ENCODE measurements at regions not wholly inside any gene's neighbourhood (a gene's known extent, or its start where the extent isn't known, plus 50 kb on each side); places are given as distances from the start of the nearest gene placed in this dataset.
A peak's percentile ranks its signal among the peaks of the same experiment; 100 is the strongest.

- Histone ChIP-seq H2AFZ (ENCODE audit: control insufficient read depth, low read length) (no peak overlapping the region), H3K27ac (ENCODE audit: control insufficient read depth, insufficient read depth, low read length) (no peak overlapping the region), H3K9me1 (ENCODE audit: control insufficient read depth, extremely low read depth, insufficient read depth, low read length) (no peaks in the 10 kb centered on the region), H4K20me1 (ENCODE audit: control insufficient read depth, extremely low read depth, insufficient read depth, low read length) (no peaks in the 10 kb centered on the region), H3K79me2 (ENCODE audit: control insufficient read depth, insufficient read depth, low read length) (no peaks in the 10 kb centered on the region), H3K4me3 (ENCODE audit: control insufficient read depth in 2 of 3, extremely low read depth in 1 of 3, insufficient read depth in 2 of 3, low read depth in 1 of 3, low read length in 3 of 3) (no peak overlapping the region), H3K27me3 (ENCODE audit: control insufficient read depth, extremely low read depth, insufficient read depth, low read length) (peaks cover 17% of the 10 kb centered on the region), H3K4me1 (ENCODE audit: control insufficient read depth, extremely low read depth, insufficient read depth, low read length) (no peaks in the 10 kb centered on the region), H3K36me3 (ENCODE audit: control insufficient read depth in 2 of 2, extremely low read depth in 1 of 2, insufficient read depth in 2 of 2, low read length in 2 of 2) (no peaks in the 10 kb centered on the region), H3K4me2 (ENCODE audit: control insufficient read depth, extremely low read depth, insufficient read depth, low read depth, low read length) (no peak overlapping the region), H3K9me3 (ENCODE audit: control insufficient read depth, low read depth, low read length) (no peaks in the 10 kb centered on the region), H3K9ac (ENCODE audit: control insufficient read depth, extremely low read depth, insufficient read depth, low read length) (no peak overlapping the region)
- dilution Hi-C loops (cut with MboI; ENCODE audit: extremely low pct_ligation_motif_present, low sequenced_read_pairs): no loop called here
- DNase-seq (ENCODE audit: low read depth, low spot score) (no peak), FAIRE-seq (no peak)
- TF ChIP-seq EZH2 (IDR thresholded peaks at IDR 0.05; ENCODE audit: low read length) (no peak), CTCF (optimal IDR thresholded peaks at IDR 0.05 in 1 of 3, IDR thresholded peaks at IDR 0.05 in 1 of 3, conservative IDR thresholded peaks at IDR 0.05 in 1 of 3; ENCODE audit: extremely low read depth in 1 of 3, insufficient read depth in 2 of 3, low read length in 3 of 3) (peak in 1 of 3 experiments; percentile 5)
Observed at GRCh38 chr7:66502230-66503035, 126.2 kb upstream of the KCTD7 start.

DNA sequence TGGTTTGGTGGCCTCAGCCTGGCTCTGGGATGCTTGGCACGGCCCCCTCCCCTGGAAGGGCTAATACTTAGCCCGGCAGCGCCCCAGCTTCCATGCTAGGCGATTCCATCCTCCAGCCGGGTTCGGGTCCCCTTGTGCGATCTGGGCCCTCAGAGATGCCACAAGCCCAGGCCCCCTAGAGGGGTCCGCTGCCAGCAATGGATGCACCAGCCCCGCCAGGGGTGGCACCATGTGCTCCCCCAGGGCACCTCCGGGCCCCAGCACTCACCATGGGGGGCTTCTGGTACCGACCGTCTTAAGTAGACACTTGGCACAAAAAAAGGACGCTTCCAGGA lies 125.7 kb upstream of the KCTD7 start:
- H3K27ac ChIP-seq (ENCODE audit: control insufficient read depth, insufficient read depth, low read length): no peak overlapping the region
- H3K27me3 ChIP-seq (ENCODE audit: control insufficient read depth, extremely low read depth, insufficient read depth, low read length): peaks cover 17% of the 10 kb centered on the region
- DNase-seq (ENCODE audit: low read depth, low spot score) (no peak), FAIRE-seq (no peak)
- H3K79me2 ChIP-seq (ENCODE audit: control insufficient read depth, insufficient read depth, low read length): no peaks in the 10 kb centered on the region
- dilution Hi-C loops (cut with MboI; ENCODE audit: extremely low pct_ligation_motif_present, low sequenced_read_pairs): no loop called here
- TF ChIP-seq CTCF (optimal IDR thresholded peaks at IDR 0.05 in 1 of 3, IDR thresholded peaks at IDR 0.05 in 1 of 3, conservative IDR thresholded peaks at IDR 0.05 in 1 of 3; ENCODE audit: extremely low read depth in 1 of 3, insufficient read depth in 2 of 3, low read length in 3 of 3): no peak
- TF ChIP-seq EZH2 (IDR thresholded peaks at IDR 0.05; ENCODE audit: low read length): no peak
- no peaks in the 10 kb centered on the region for H4K20me1 ChIP-seq (ENCODE audit: control insufficient read depth, extremely low read depth, insufficient read depth, low read length)
- no peak overlapping the region for H3K4me2 ChIP-seq (ENCODE audit: control insufficient read depth, extremely low read depth, insufficient read depth, low read depth, low read length)
- no peaks in the 10 kb centered on the region for H3K9me1 ChIP-seq (ENCODE audit: control insufficient read depth, extremely low read depth, insufficient read depth, low read length)
- no peaks in the 10 kb centered on the region for H3K9me3 ChIP-seq (ENCODE audit: control insufficient read depth, low read depth, low read length)
- no peaks in the 10 kb centered on the region for H3K36me3 ChIP-seq (ENCODE audit: control insufficient read depth in 2 of 2, extremely low read depth in 1 of 2, insufficient read depth in 2 of 2, low read length in 2 of 2)
- no peak overlapping the region for H3K4me3 ChIP-seq (ENCODE audit: control insufficient read depth in 2 of 3, extremely low read depth in 1 of 3, insufficient read depth in 2 of 3, low read depth in 1 of 3, low read length in 3 of 3)
- H3K9ac ChIP-seq (ENCODE audit: control insufficient read depth, extremely low read depth, insufficient read depth, low read length): no peak overlapping the region
- H3K4me1 ChIP-seq (ENCODE audit: control insufficient read depth, extremely low read depth, insufficient read depth, low read length): no peaks in the 10 kb centered on the region
- H2AFZ ChIP-seq (ENCODE audit: control insufficient read depth, low read length): no peak overlapping the region
